ENCODE measurements at regions not wholly inside any gene's neighbourhood (a gene's known extent, or its start where the extent isn't known, plus 50 kb on each side); places are given as distances from the start of the nearest gene placed in this dataset.

- Mint-ChIP-seq H3K36me3 (ENCODE audit: unreplicated experiment) (no peaks in the 10 kb centered on the region), H3K9me3 (ENCODE audit: unreplicated experiment) (no peaks in the 10 kb centered on the region), H3K27ac (ENCODE audit: unreplicated experiment) (peak overlapping the region; percentile 88), H3K27me3 (ENCODE audit: unreplicated experiment) (peaks cover 3% of the 10 kb centered on the region), H3K4me3 (ENCODE audit: unreplicated experiment) (peak overlapping the region; percentile 35), H3K4me1 (ENCODE audit: low read depth, unreplicated experiment) (peaks cover 28% of the 10 kb centered on the region)
- TF ChIP-seq CTCF (IDR thresholded peaks at IDR 0.05; ENCODE audit: partially characterized antibody, unreplicated experiment): no peak
- peak; percentile 36 for DNase-seq
Observed at GRCh38 chr1:102588536-102588935, 519.8 kb downstream of the COL11A1 start.

DNA sequence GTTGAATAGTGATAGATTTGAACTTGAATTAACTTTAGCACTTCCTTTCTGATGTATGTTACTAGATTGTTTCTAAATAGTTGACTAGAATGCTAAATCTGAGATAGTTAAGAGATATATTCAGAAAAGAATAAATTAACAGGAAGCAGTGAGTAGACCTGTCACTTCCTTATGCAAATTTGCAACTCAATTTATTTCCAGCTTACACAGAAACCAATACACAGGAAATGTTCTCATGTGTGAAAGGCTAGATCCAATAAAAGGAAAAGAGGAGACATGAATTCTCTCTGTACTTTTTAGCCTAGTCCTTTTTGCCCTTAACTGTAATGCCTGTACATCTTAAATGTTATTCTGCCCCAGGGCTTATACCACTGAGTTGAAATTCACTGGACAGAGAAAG lies 522.3 kb downstream of the COL11A1 start:
- DNase-seq: no peak
- Mint-ChIP-seq H3K9me3 (ENCODE audit: unreplicated experiment) (no peaks in the 10 kb centered on the region), H3K27ac (ENCODE audit: unreplicated experiment) (no peak overlapping the region), H3K4me1 (ENCODE audit: low read depth, unreplicated experiment) (peaks cover 28% of the 10 kb centered on the region), H3K36me3 (ENCODE audit: unreplicated experiment) (no peaks in the 10 kb centered on the region), H3K4me3 (ENCODE audit: unreplicated experiment) (no peak overlapping the region), H3K27me3 (ENCODE audit: unreplicated experiment) (peaks cover 3% of the 10 kb centered on the region)
- TF ChIP-seq CTCF (IDR thresholded peaks at IDR 0.05; ENCODE audit: partially characterized antibody, unreplicated experiment): no peak

DNA sequence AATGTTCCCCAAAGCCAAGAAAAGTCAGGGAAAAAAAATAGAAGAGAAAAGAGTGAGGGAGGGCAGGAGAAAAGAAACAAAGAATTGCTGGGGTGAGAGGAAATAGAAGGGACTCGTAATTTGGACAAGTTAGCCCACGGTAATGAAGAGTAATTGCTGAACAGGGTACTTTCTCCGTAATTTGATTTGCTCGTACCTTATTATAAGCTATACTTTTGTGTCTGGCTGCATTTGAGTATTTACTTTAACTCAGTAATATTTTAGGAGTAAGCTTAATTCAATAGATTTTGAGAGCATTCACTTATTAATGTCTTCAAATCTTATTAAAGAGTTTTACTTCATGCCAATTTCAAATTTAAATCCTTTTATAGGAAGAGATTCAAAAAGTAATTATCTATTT lies 527.5 kb downstream of the COL11A1 start:
- Mint-ChIP-seq H3K36me3 (ENCODE audit: unreplicated experiment) (no peaks in the 10 kb centered on the region), H3K27ac (ENCODE audit: unreplicated experiment) (no peak overlapping the region), H3K27me3 (ENCODE audit: unreplicated experiment) (peaks cover 2% of the 10 kb centered on the region), H3K9me3 (ENCODE audit: unreplicated experiment) (no peaks in the 10 kb centered on the region), H3K4me1 (ENCODE audit: low read depth, unreplicated experiment) (no peaks in the 10 kb centered on the region), H3K4me3 (ENCODE audit: unreplicated experiment) (no peak overlapping the region)
- DNase-seq: no peak
- TF ChIP-seq CTCF (IDR thresholded peaks at IDR 0.05; ENCODE audit: partially characterized antibody, unreplicated experiment): no peak

DNA sequence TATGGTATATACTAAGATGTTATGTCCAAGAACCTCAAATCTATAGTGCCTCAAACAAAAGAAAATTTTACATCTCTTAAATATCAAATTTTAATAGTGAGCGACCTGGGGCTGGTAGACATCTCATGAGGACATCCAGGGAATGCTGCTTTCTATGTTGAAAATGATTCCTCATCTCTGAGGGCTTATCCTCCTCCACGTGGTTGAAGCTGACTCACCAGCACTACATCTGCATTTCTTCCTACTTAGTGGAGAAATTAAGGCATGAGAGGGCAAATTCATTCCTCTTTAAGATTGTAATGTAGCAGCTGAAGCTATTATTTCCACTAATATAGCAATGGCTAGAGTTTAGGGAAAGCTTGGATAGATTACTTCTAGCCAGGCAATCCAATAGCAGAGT lies 529.5 kb downstream of the COL11A1 start:
- TF ChIP-seq CTCF (IDR thresholded peaks at IDR 0.05; ENCODE audit: partially characterized antibody, unreplicated experiment): no peak
- DNase-seq: no peak
- no peak overlapping the region for H3K27ac Mint-ChIP-seq (ENCODE audit: unreplicated experiment)
- H3K36me3 Mint-ChIP-seq (ENCODE audit: unreplicated experiment): no peaks in the 10 kb centered on the region
- peaks cover 2% of the 10 kb centered on the region for H3K27me3 Mint-ChIP-seq (ENCODE audit: unreplicated experiment)
- H3K9me3 Mint-ChIP-seq (ENCODE audit: unreplicated experiment): no peaks in the 10 kb centered on the region
- H3K4me1 Mint-ChIP-seq (ENCODE audit: low read depth, unreplicated experiment): no peaks in the 10 kb centered on the region
- no peak overlapping the region for H3K4me3 Mint-ChIP-seq (ENCODE audit: unreplicated experiment)

DNA sequence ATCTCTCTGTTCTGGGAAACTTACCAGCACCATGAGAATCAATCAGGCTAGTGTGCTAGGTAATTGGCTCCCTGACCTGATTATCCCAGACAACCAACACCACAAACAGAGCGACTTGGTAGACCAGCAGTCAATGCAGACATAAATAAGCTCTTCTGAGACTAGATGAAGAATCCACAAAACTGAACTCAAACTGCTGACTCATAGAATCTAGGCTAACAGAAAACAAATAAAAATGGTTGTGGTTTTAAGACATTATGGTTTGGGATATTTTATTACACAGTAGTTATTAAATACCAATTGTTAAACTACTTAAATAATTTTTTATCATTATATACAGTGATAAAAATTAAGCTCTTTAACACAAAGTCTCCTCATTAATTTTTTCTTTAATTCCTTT lies 535.7 kb downstream of the COL11A1 start:
- no peaks in the 10 kb centered on the region for H3K36me3 Mint-ChIP-seq (ENCODE audit: unreplicated experiment)
- H3K9me3 Mint-ChIP-seq (ENCODE audit: unreplicated experiment): no peaks in the 10 kb centered on the region
- peaks cover 3% of the 10 kb centered on the region for H3K4me1 Mint-ChIP-seq (ENCODE audit: low read depth, unreplicated experiment)

More for the DNA sequence above, 535.7 kb downstream of the COL11A1 start:
- TF ChIP-seq CTCF (IDR thresholded peaks at IDR 0.05; ENCODE audit: partially characterized antibody, unreplicated experiment): no peak
- no peak for DNase-seq
- Mint-ChIP-seq H3K27me3 (ENCODE audit: unreplicated experiment) (no peaks in the 10 kb centered on the region), H3K27ac (ENCODE audit: unreplicated experiment) (no peak overlapping the region), H3K4me3 (ENCODE audit: unreplicated experiment) (no peak overlapping the region)
